IPS DF 6.9 (cell line): ENCODE measurements at regions not wholly inside any gene's neighbourhood (a gene's known extent, or its start where the extent isn't known, plus 50 kb on each side); places are given as distances from the start of the nearest gene placed in this dataset.

Experiments used
- DNase-seq: peaks from one replicate; pipeline ENCODE4 v3.0.0-alpha.2; 2013; ENCODE audit warnings: low read depth, low spot score
- H3K27ac ChIP-seq: one replicate; pipeline ENCODE4 v1.5.1; 2013; ENCODE audit warnings: low read length, control low read depth
- H3K27me3 ChIP-seq: 2 replicates; pipeline ENCODE4 v1.6.1; 2013; ENCODE audit warnings: mild to moderate bottlenecking, low read length; ENCODE audit not compliant: control insufficient read depth, insufficient read depth
- H3K36me3 ChIP-seq: 2 replicates; pipeline ENCODE4 v1.6.1; 2013; ENCODE audit warnings: low read length; ENCODE audit not compliant: control insufficient read depth, insufficient read depth
- H3K4me1 ChIP-seq: 2 replicates; pipeline ENCODE4 v1.6.1; 2013; ENCODE audit warnings: low read length; ENCODE audit not compliant: control insufficient read depth, insufficient read depth
- H3K4me3 ChIP-seq: 2 replicates; pipeline ENCODE4 v1.5.1; 2013; ENCODE audit warnings: mild to moderate bottlenecking, low read length
- H3K9me3 ChIP-seq: 2 replicates; pipeline ENCODE4 v1.6.1; 2013; ENCODE audit warnings: low read length, inconsistent platforms; ENCODE audit not compliant: control insufficient read depth, insufficient read depth
- WGBS: extraction: QIAGEN DNeasy Blood & Tissue Kit; methylation state at CpG from one replicate; pipeline ENCODE4 v1.1.7; 2013; ENCODE audit warnings: mixed read lengths, missing lambda C conversion rate; ENCODE audit not compliant: insufficient read length, insufficient coverage; 5-methylcytosine and 5-hydroxymethylcytosine counted together

DNA sequence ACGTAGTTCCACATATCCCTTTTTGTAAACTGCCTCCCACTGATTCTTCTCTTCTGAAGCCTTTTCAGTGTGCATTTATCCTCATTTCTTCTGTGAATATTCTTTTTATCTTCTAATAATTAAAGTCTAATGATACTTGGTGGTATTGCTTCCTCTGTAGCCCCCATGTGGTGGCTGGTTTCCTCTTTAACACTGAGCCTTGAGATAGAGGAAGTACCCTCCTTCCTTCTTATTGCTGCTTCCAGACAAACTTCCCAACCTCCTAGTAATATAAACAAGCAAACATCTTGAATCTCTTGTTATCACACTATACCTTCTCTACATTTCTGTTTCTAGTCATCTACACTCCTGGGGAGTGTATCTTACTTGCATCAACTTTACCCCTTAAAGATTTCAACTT, 310.5 kb upstream of the GIMD1 start:
- no peaks in the 10 kb centered on the region for H3K27me3 ChIP-seq
- WGBS: no CpG with 5 or more reads among the region's 1 CpG
- no peak overlapping the region for H3K27ac ChIP-seq
- DNase-seq: no peak
- H3K4me3 ChIP-seq: no peak overlapping the region
- no peaks in the 10 kb centered on the region for H3K9me3 ChIP-seq
- no peaks in the 10 kb centered on the region for H3K4me1 ChIP-seq
- H3K36me3 ChIP-seq: no peaks in the 10 kb centered on the region

DNA sequence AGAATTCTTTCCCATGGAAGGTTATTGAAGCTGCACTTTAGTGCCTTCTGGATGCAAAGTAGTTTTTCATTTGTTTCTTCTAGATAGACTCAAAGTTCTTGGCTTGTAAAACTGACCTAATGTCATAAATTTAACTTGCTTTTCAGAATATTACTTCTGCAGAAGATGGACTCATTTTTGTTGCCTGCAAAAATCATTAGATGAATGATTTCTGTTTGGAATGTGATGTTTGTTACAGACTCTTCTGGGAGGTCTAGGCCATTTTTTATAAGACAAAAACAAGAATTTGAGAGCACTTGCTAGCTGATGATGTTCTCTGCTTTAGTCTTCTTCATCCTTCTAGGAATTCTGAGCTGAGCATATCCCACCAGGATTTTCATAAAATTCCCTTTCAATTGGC, 308.6 kb upstream of the GIMD1 start:
- no peaks in the 10 kb centered on the region for H3K4me1 ChIP-seq
- DNase-seq: no peak
- no peak overlapping the region for H3K27ac ChIP-seq
- H3K36me3 ChIP-seq: no peaks in the 10 kb centered on the region
- H3K9me3 ChIP-seq: no peaks in the 10 kb centered on the region
- H3K4me3 ChIP-seq: no peak overlapping the region
- H3K27me3 ChIP-seq: no peaks in the 10 kb centered on the region

DNA sequence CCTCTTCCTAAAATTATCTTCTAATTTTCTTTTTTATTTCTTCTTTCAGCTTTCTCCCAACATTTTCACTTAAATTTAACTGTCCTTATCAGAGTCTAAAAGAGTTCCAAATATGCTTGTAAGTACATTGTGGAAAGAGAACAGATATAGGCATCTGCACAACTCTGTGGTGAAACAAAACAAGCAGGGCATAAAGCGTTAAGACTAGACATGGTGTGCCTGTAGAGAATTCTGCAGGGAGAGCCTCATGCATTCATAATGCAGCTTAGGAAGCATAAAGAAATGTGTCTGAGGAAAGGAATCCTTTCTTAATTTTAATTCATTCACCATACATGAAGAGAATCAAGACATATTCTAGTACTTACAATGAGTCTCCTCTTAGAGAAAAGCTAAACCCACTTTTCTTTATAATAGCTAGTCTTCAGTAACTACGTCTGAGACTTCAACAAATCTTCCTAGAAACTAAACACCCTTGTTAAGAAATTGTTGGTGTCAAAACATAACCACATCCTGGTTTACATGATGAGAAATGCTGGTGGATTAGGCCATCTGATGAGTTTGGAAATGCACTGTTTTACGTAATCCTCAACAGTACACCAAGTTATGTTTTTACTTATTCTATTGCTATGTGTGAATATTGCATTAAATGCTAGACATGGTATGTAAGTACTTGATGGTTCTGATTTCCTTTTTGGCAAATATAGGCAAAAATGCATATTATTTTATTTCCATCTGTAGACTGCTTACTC, 307.8 kb upstream of the GIMD1 start:
- no peak for DNase-seq
- no peaks in the 10 kb centered on the region for H3K4me1 ChIP-seq
- no CpG with 5 or more reads among the region's 3 CpGs for WGBS
- H3K27me3 ChIP-seq: no peaks in the 10 kb centered on the region
- no peak overlapping the region for H3K27ac ChIP-seq
- H3K4me3 ChIP-seq: no peak overlapping the region
- no peaks in the 10 kb centered on the region for H3K36me3 ChIP-seq
- no peaks in the 10 kb centered on the region for H3K9me3 ChIP-seq

DNA sequence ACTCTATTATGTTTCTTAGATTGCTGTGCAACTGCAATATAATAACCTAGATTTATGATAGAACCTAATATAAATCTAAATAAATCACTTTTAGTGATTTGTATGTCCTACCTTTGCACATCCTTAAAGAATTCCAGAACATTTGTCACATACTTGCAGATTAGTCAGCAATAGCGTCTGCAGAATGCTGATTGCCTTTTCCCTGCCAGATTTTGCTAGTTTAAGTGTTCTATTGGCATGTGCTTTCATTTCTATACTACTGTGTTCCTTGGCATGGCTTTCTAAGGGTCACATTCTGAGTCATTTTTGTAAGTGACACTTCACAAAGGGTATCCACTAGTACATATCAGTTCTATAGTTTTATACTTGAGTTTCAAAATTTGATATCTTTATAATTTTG, 303.1 kb upstream of the GIMD1 start:
- Histone ChIP-seq H3K27me3 (no peaks in the 10 kb centered on the region), H3K4me3 (no peak overlapping the region), H3K4me1 (no peaks in the 10 kb centered on the region), H3K27ac (no peak overlapping the region), H3K9me3 (no peaks in the 10 kb centered on the region), H3K36me3 (no peaks in the 10 kb centered on the region)
- DNase-seq: no peak
- no CpG with 5 or more reads among the region's 1 CpG for WGBS

DNA sequence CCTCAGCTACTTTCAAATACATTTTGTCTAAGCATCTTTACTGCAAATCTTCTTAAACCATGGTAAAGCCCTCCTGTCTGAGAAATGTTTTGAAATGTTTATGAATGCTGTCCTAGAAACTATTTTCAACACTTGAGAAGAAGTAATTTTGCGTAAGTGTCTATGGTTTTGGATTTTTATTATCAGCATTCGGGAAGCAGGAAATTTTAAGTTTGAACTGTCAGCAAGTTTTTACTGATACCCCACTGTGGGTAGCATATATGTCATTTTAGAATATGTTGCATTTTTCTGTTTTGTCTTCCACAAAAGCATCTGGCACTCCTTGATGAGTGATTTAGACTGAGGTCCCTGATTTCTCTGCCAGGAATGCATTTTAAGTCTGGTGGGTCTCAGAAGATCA, 302.4 kb upstream of the GIMD1 start:
- Histone ChIP-seq H3K9me3 (no peaks in the 10 kb centered on the region), H3K27ac (no peak overlapping the region), H3K4me1 (no peaks in the 10 kb centered on the region), H3K27me3 (no peaks in the 10 kb centered on the region), H3K4me3 (no peak overlapping the region), H3K36me3 (no peaks in the 10 kb centered on the region)
- WGBS: no CpG with 5 or more reads among the region's 2 CpGs
- no peak for DNase-seq

DNA sequence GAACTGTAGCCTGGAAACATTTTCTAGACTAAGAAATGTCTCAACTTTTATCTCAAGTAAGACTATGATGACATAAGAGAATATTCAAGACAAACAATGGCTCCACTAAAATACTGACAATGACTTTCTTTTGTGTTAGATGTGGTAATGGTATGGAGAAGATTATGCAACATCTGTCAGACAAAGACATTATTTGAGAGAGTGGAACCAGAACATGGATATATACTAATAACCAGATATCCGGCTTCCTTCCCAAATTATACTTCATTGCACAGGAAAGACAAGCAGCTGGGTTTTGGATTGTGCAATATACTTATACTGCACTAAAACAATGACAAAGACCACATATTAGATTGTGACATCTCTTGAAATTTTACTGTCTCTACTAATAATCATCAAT, 290.8 kb upstream of the GIMD1 start:
- no CpG with 5 or more reads among the region's 1 CpG for WGBS
- H3K36me3 ChIP-seq: no peaks in the 10 kb centered on the region
- H3K4me1 ChIP-seq: no peaks in the 10 kb centered on the region
- no peak overlapping the region for H3K4me3 ChIP-seq
- DNase-seq: no peak
- no peaks in the 10 kb centered on the region for H3K27me3 ChIP-seq
- H3K9me3 ChIP-seq: no peaks in the 10 kb centered on the region
- no peak overlapping the region for H3K27ac ChIP-seq

DNA sequence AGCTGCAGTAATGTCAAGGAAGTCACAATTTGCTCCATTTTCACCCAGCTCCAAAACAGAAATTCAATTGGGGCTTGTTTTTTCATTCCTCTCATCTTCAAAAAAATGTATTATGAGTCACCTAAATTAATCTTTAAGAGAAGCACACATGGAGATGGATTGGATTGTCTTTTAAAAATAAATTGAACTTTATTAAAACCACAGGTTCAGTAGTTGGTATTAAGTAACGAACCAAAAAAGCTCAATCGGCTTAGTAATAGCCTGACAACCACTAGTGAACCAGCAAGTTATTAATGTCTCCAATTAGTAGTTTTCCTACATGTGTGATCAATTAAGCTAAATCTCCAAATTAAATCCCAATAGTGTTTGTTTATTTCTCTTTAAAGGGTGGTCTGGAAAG, 283.5 kb upstream of the GIMD1 start:
- no CpG with 5 or more reads among the region's 2 CpGs for WGBS
- Histone ChIP-seq H3K4me3 (no peak overlapping the region), H3K4me1 (no peaks in the 10 kb centered on the region), H3K27ac (no peak overlapping the region), H3K9me3 (no peaks in the 10 kb centered on the region), H3K27me3 (no peaks in the 10 kb centered on the region), H3K36me3 (no peaks in the 10 kb centered on the region)
- DNase-seq: no peak

DNA sequence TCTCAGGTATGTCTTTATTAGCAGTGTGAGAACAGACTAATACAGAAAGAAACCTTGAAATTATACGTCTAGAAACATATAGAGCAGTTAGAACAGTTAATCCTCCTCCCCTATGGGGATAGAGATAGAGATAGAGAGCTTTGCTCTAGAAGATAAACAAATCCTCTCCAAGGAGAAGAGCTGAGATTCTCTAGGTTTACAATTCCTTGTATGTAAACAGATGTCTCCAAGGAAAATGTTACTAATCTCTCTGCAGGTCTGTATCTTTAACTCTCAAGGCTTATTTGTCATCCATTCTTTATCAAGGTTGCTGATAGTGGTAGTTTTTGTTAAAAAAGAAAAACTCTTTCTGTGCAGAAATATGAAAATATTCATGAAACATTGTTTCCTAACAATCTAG, 282.1 kb upstream of the GIMD1 start:
- H3K27ac ChIP-seq: no peak overlapping the region
- H3K4me1 ChIP-seq: no peaks in the 10 kb centered on the region
- WGBS: no CpG with 5 or more reads among the region's 1 CpG
- no peak for DNase-seq
- no peaks in the 10 kb centered on the region for H3K9me3 ChIP-seq
- H3K4me3 ChIP-seq: no peak overlapping the region
- no peaks in the 10 kb centered on the region for H3K27me3 ChIP-seq
- H3K36me3 ChIP-seq: no peaks in the 10 kb centered on the region

DNA sequence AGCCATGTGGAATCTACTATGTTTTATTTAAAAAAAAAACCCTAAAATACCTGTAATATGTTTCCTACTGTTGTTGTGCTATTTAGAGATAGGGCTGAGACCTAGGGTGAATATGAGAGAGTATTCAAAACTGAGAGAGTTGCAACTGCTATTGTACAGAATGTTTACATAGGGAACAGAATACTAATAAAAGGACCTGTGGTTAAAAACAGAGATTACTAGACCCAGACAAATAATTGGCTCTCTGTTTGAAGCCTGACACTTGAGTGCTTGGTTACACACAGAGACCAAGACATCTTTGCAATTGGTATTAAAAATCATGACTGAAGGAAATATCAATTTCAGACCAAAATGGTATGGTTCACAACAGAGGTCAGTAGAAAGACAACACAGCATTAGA, 278.9 kb upstream of the GIMD1 start:
- Histone ChIP-seq H3K4me1 (no peaks in the 10 kb centered on the region), H3K4me3 (no peak overlapping the region), H3K36me3 (no peaks in the 10 kb centered on the region), H3K9me3 (no peaks in the 10 kb centered on the region), H3K27ac (no peak overlapping the region), H3K27me3 (no peaks in the 10 kb centered on the region)
- no peak for DNase-seq

DNA sequence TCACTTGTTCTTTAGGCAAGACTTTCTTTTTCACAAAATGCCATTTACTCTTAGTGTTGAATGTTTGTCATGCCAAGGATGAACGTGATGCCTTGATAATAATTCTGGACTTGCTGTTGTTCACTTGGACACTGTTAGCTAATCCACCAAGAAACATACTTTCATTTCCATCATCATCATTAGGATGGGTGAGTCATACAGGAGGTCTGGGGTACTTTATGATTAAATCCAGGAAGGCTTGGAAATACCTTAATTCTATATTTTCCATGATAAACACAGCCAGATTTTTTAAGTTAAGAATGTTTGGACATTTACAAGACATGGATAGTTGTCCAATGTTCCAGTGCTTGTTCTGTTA, 260.7 kb upstream of the GIMD1 start:
- Histone ChIP-seq H3K9me3 (no peaks in the 10 kb centered on the region), H3K27ac (no peak overlapping the region), H3K4me1 (no peaks in the 10 kb centered on the region), H3K4me3 (no peak overlapping the region), H3K27me3 (no peaks in the 10 kb centered on the region), H3K36me3 (no peaks in the 10 kb centered on the region)
- no CpG with 5 or more reads among the region's 1 CpG for WGBS
- no peak for DNase-seq

DNA sequence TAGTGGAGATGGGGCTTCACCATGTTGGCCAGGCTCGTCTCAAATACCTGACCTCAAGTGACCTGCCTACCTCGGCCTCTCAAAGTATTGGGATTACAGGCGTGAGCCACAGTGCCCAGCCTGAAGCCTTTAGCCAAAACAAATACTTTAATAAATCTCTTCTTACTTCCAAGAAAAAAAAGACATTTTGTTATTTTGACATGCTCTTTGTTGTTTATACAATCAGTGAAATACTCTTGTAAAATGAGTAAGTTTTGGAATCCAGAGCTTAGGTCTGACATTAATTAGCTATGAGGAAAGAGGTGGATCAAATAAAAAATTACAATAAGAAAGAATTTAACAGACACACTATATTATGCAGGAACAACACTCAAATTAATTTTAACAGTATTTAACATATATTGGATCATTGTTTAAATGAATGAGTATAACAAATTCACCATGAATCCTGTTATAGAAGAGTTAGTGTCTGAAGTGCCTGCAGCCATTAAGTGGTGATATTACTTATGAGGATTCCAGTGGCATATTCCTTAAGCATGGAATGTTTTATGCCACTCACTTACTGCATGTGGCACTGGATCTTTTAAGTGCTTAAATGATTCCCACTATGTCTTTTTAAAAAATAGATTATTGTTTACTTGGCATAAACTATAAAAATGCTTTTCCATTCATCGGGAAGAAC, 260.1 kb upstream of the GIMD1 start:
- DNase-seq: no peak
- no peaks in the 10 kb centered on the region for H3K36me3 ChIP-seq
- no peak overlapping the region for H3K4me3 ChIP-seq
- H3K4me1 ChIP-seq: no peaks in the 10 kb centered on the region
- H3K9me3 ChIP-seq: no peaks in the 10 kb centered on the region
- WGBS: no CpG with 5 or more reads among the region's 4 CpGs
- no peaks in the 10 kb centered on the region for H3K27me3 ChIP-seq
- no peak overlapping the region for H3K27ac ChIP-seq
